ENCODE measurements at regions not wholly inside any gene's neighbourhood (a gene's known extent, or its start where the extent isn't known, plus 50 kb on each side); places are given as distances from the start of the nearest gene placed in this dataset.

- peak overlapping the region; percentile 96 for H3K27ac ChIP-seq (ENCODE audit: low read depth, low read length, poor library complexity, severe bottlenecking)
- peak overlapping the region; percentile 38; the same call in 1 of the 2 replicates for H3K4me2 ChIP-seq (ENCODE audit: low read length)
These were observed 220.9 kb downstream of the FOXO1 start for GRCh38 chr13:40445557-40445990.

GRCh38 chr13:40446365-40446764 is 220.1 kb downstream of the FOXO1 start:
- Histone ChIP-seq H3K27ac (ENCODE audit: low read depth, low read length, poor library complexity, severe bottlenecking) (peak overlapping the region; percentile 96), H3K4me2 (ENCODE audit: low read length) (no peak overlapping the region; the same call in 1 of the 2 replicates), H3K27me3 (ENCODE audit: insufficient read depth, low read length) (no peaks in the 10 kb centered on the region), H4K20me1 (ENCODE audit: insufficient read depth, low read length) (no peaks in the 10 kb centered on the region), H3K9me2 (ENCODE audit: low read depth, low read length) (no peaks in the 10 kb centered on the region), H3F3A (ENCODE audit: insufficient read depth, low read length) (no peaks in the 10 kb centered on the region), H2AFZ (ENCODE audit: low read length) (no peak overlapping the region), H3K79me2 (ENCODE audit: insufficient read depth, low read length) (no peaks in the 10 kb centered on the region), H3K4me3 (ENCODE audit: low read depth, low read length, poor library complexity, severe bottlenecking) (no peak overlapping the region), H3K9ac (ENCODE audit: low read length) (peak overlapping the region; percentile 32; the same call in 1 of the 2 replicates), H3K36me3 (ENCODE audit: insufficient read depth, low read length) (no peaks in the 10 kb centered on the region; the same call in 1 of the 2 replicates), H3K4me1 (ENCODE audit: insufficient read depth, low read length, severe bottlenecking) (peaks cover 66% of the 10 kb centered on the region), H3K9me3 (ENCODE audit: low read length) (peaks cover 7% of the 10 kb centered on the region)
- TF ChIP-seq CTCF (IDR thresholded peaks at IDR 0.05; ENCODE audit: low read length) (no peak), EZH2 (IDR thresholded peaks at IDR 0.05; ENCODE audit: borderline replicate concordance, low read length) (no peak)

More at GRCh38 chr13:40445557-40445990, 220.9 kb downstream of the FOXO1 start:
- Histone ChIP-seq H3K27me3 (ENCODE audit: insufficient read depth, low read length) (no peaks in the 10 kb centered on the region), H3K4me1 (ENCODE audit: insufficient read depth, low read length, severe bottlenecking) (peaks cover 74% of the 10 kb centered on the region), H3K9me3 (ENCODE audit: low read length) (peaks cover 7% of the 10 kb centered on the region), H3K36me3 (ENCODE audit: insufficient read depth, low read length) (no peaks in the 10 kb centered on the region; the same call in 1 of the 2 replicates), H3K4me3 (ENCODE audit: low read depth, low read length, poor library complexity, severe bottlenecking) (no peak overlapping the region), H3K9me2 (ENCODE audit: low read depth, low read length) (no peaks in the 10 kb centered on the region), H3K79me2 (ENCODE audit: insufficient read depth, low read length) (no peaks in the 10 kb centered on the region), H3F3A (ENCODE audit: insufficient read depth, low read length) (no peaks in the 10 kb centered on the region), H2AFZ (ENCODE audit: low read length) (no peak overlapping the region), H4K20me1 (ENCODE audit: insufficient read depth, low read length) (no peaks in the 10 kb centered on the region), H3K9ac (ENCODE audit: low read length) (no peak overlapping the region; the same call in 1 of the 2 replicates)
- TF ChIP-seq EZH2 (IDR thresholded peaks at IDR 0.05; ENCODE audit: borderline replicate concordance, low read length): no peak

- Histone ChIP-seq H3K27me3 (ENCODE audit: insufficient read depth, low read length) (no peaks in the 10 kb centered on the region), H3K9me3 (ENCODE audit: low read length) (peaks cover 7% of the 10 kb centered on the region), H3K27ac (ENCODE audit: low read depth, low read length, poor library complexity, severe bottlenecking) (peak overlapping the region; percentile 73), H3K79me2 (ENCODE audit: insufficient read depth, low read length) (no peaks in the 10 kb centered on the region), H4K20me1 (ENCODE audit: insufficient read depth, low read length) (no peaks in the 10 kb centered on the region), H3K4me3 (ENCODE audit: low read depth, low read length, poor library complexity, severe bottlenecking) (no peak overlapping the region), H3K36me3 (ENCODE audit: insufficient read depth, low read length) (no peaks in the 10 kb centered on the region; the same call in 1 of the 2 replicates), H3K9ac (ENCODE audit: low read length) (no peak overlapping the region), H3K4me1 (ENCODE audit: insufficient read depth, low read length, severe bottlenecking) (peaks cover 65% of the 10 kb centered on the region), H3F3A (ENCODE audit: insufficient read depth, low read length) (no peaks in the 10 kb centered on the region), H3K4me2 (ENCODE audit: low read length) (no peak overlapping the region), H3K9me2 (ENCODE audit: low read depth, low read length) (no peaks in the 10 kb centered on the region), H2AFZ (ENCODE audit: low read length) (no peak overlapping the region)
- no peak for TF ChIP-seq EZH2 (IDR thresholded peaks at IDR 0.05; ENCODE audit: borderline replicate concordance, low read length)
- no peak for TF ChIP-seq CTCF (IDR thresholded peaks at IDR 0.05; ENCODE audit: low read length)
These were observed 218.6 kb downstream of the FOXO1 start for GRCh38 chr13:40447857-40448256.
